Cardiac fibroblast (primary cell): ENCODE measurements at regions not wholly inside any gene's neighbourhood (a gene's known extent, or its start where the extent isn't known, plus 50 kb on each side); places are given as distances from the start of the nearest gene placed in this dataset.
A peak's percentile ranks its signal among the peaks of the same experiment; 100 is the strongest.

Source experiments
- DNase-seq, 2 donors: peaks; one replicate each; pipeline versions ENCODE4 v3.0.0 to v3.0.0-alpha.2; 2010; ENCODE audit warnings: low read depth in 2 of 2
- H3K4me3 ChIP-seq, 2 donors: replicated peaks in 1 of 2; 1 replicate in 1 of 2; 2 replicates in 1 of 2; pipeline ENCODE4 v1.5.1; 2011; ENCODE audit warnings: low read depth in 2 of 2, low read length in 2 of 2, mild to moderate bottlenecking in 2 of 2, moderate library complexity in 1 of 2
- TF ChIP-seq, protein P1 (sequence below): IDR thresholded peaks from one replicate; pipeline ENCODE4 v1.5.1; 2011; ENCODE audit warnings: low read depth, mild to moderate bottlenecking, low read length, inconsistent platforms

- no peak overlapping the region for H3K4me3 ChIP-seq
- DNase-seq = peak in 1 of 2 donors; percentile 47
- TF ChIP-seq, protein P1, sequence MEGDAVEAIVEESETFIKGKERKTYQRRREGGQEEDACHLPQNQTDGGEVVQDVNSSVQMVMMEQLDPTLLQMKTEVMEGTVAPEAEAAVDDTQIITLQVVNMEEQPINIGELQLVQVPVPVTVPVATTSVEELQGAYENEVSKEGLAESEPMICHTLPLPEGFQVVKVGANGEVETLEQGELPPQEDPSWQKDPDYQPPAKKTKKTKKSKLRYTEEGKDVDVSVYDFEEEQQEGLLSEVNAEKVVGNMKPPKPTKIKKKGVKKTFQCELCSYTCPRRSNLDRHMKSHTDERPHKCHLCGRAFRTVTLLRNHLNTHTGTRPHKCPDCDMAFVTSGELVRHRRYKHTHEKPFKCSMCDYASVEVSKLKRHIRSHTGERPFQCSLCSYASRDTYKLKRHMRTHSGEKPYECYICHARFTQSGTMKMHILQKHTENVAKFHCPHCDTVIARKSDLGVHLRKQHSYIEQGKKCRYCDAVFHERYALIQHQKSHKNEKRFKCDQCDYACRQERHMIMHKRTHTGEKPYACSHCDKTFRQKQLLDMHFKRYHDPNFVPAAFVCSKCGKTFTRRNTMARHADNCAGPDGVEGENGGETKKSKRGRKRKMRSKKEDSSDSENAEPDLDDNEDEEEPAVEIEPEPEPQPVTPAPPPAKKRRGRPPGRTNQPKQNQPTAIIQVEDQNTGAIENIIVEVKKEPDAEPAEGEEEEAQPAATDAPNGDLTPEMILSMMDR = no peak
Measured at GRCh38 chr4:149145803-149146202, 669.8 kb downstream of the IQCM start.

GRCh38 chr4:149144060-149144459, 671.6 kb downstream of the IQCM start:
- TF ChIP-seq, protein P1 = no peak
- no peak overlapping the region for H3K4me3 ChIP-seq
- no peak for DNase-seq

GRCh38 chr4:149141391-149141790, 674.3 kb downstream of the IQCM start:
- TF ChIP-seq, protein P1 = no peak
- no peak overlapping the region for H3K4me3 ChIP-seq
- no peak for DNase-seq

- no peak overlapping the region for H3K4me3 ChIP-seq
- TF ChIP-seq, protein P1 = no peak
- peak; percentile 43 to 56 for DNase-seq
Measured at GRCh38 chr4:149140841-149141240, 674.8 kb downstream of the IQCM start.

GRCh38 chr4:149136951-149137620, 678.6 kb downstream of the IQCM start:
- TF ChIP-seq, protein P1 = no peak
- no peak for DNase-seq
- no peak overlapping the region for H3K4me3 ChIP-seq

- DNase-seq = no peak
- no peak overlapping the region for H3K4me3 ChIP-seq
- TF ChIP-seq, protein P1 = no peak
Measured at GRCh38 chr4:149135062-149135461, 680.6 kb downstream of the IQCM start.

DNA sequence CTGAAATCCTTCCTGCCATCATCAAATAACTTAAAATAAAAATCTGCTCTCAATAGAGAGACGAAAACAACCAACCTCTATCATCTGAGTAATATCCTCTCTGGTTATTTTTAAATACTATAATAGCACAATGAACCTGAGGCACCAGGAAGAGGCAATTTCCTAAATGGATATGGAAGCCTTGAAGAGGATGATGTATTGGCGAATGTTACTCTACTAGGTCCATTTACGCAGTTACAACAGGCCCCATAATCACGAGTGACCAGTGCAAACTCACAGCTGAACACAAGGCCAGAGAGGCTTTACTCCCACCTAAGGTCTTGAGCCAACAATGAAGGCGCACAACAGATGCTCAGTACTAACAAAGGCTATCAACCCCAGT, 678.8 kb upstream of the NR3C2 start:
- no peak for DNase-seq

More for the DNA sequence above, 678.8 kb upstream of the NR3C2 start:
- TF ChIP-seq, protein P1 = no peak
- H3K4me3 ChIP-seq = no peak overlapping the region
